Skin epidermis (tissue), 12 donors: ENCODE measurements at regions not wholly inside any gene's neighbourhood (a gene's known extent, or its start where the extent isn't known, plus 50 kb on each side); places are given as distances from the start of the nearest gene placed in this dataset.
"Not testable (repeated sequence)": the region's sequence is repeated elsewhere in the genome, so short reads cannot be mapped to it uniquely, and the experiment has no call there.

Experiments
- H3K27ac ChIP-seq, 21 experiments: fragments of 200-600 bp; sonication (generic) in 11 of 21; one replicate each; pipeline ENCODE4 v1.5.0; 2020; ENCODE audit warnings: mild to moderate bottlenecking in 3 of 21, inconsistent platforms in 2 of 21, moderate library complexity in 2 of 21
- H3K4me3 ChIP-seq, 7 experiments: fragments of 200-600 bp; sonication (generic) in 2 of 7; one replicate each; pipeline ENCODE4 v1.5.0; 2020; ENCODE audit warnings: inconsistent platforms in 2 of 7, mild to moderate bottlenecking in 2 of 7, moderate library complexity in 1 of 7

GRCh38 chr12:114823724-114824123, 139.7 kb upstream of the TBX3 start:
- no peak overlapping the region for H3K27ac ChIP-seq
- no peak overlapping the region for H3K4me3 ChIP-seq

- Histone ChIP-seq H3K27ac (no peak overlapping the region), H3K4me3 (no peak overlapping the region)
Measured at GRCh38 chr12:114821570-114821969, 137.6 kb upstream of the TBX3 start.

DNA sequence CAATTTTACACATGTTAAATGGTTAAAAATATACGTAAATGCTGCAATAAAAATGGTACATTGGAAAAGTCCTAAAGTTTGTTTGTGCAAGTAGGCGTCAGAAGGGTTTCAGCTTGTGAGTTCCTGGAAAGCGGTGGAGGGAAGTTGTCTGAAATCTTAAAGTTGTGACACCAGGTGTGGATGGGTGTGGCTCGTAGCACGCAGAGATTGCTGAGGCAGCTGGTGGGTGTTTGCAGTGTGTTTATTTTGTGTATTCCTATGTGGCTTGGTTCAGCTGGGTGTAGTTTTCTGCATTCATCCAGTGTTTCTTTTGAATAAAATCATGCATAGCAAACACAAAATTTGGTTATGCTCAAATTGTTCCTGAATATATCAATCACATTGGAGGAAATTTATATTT, 136.8 kb upstream of the TBX3 start:
- H3K4me3 ChIP-seq, result no peak overlapping the region
- H3K27ac ChIP-seq, result no peak overlapping the region

DNA sequence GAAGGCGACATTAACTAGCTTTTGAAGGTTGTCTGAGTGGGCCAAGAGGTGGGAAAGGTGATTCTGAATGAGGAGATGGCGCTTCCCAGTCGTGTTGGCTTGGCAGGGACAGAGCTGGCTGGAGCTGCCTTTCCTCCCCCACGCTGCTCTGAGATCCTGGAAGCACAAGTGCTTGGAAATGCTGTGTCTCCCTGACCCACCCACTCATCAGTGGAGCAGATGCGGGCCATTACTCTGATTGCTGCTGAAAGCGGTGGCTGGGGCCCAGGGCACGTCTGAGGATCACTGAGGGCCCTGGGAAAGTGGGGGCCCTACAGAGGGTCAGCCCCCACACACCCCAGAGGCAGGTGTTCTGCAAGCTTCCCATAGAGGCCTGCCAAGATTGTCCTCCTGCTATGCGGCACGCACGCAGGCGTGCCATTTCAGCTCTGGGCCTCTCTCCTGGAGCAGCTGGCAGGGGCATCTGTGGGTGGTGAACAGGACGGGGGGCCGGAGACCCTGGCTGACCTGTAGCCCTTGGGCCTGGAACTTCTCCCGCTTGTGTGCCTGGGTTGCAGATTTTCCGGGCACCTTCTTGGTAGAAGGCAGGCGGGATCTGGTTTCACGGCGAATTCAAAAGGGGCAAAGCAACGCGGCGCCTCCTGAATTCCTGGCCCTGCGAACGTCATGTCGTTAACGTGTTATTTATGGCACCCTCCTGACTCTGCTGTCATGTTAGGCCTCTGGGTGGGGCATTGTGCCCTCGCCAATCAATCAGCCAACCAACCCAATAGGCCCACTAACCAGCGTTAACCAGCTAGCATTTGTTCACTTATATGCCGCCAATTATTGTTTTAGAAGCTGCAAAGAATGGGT, 133.8 kb upstream of the TBX3 start:
- Histone ChIP-seq H3K4me3 (no peak overlapping the region), H3K27ac (no peak overlapping the region)

DNA sequence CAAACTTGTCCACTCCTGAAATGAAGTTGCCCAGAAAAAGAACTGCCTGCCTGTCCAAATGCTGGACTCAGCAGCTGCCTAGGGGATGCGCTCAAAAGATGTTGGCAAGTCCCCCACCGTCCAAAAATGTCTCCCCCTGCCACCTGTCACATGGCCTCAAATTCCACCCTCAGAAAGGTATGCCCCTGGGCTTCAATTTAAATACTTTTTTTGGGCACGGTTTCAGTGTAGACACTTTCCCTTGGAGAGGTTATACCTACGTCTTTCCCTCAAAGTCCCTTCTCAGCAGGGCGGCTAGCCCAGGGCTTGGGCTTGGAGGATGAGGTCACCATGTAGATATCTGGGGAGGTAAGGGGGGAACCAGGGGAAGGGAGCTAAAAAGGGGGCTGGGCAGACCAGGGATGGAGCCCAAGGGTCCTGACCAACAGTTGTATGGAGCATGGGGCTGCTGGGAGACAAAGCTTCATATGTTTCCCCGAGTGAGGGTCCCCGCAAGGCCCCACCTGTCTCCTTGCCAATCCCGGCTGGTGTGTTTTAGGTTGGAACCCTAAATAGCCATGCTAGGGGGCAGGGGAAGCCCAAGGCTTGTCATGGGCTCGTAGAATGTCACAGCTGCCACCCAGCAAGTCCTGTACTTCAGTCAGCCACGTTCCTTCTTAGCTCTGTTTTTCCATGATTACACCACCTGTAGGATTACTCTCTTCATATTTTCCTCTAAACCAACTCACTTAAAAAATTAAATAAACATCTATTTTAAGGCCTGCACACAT, 131.2 kb upstream of the TBX3 start:
- Histone ChIP-seq H3K27ac (no peak overlapping the region), H3K4me3 (no peak overlapping the region)

DNA sequence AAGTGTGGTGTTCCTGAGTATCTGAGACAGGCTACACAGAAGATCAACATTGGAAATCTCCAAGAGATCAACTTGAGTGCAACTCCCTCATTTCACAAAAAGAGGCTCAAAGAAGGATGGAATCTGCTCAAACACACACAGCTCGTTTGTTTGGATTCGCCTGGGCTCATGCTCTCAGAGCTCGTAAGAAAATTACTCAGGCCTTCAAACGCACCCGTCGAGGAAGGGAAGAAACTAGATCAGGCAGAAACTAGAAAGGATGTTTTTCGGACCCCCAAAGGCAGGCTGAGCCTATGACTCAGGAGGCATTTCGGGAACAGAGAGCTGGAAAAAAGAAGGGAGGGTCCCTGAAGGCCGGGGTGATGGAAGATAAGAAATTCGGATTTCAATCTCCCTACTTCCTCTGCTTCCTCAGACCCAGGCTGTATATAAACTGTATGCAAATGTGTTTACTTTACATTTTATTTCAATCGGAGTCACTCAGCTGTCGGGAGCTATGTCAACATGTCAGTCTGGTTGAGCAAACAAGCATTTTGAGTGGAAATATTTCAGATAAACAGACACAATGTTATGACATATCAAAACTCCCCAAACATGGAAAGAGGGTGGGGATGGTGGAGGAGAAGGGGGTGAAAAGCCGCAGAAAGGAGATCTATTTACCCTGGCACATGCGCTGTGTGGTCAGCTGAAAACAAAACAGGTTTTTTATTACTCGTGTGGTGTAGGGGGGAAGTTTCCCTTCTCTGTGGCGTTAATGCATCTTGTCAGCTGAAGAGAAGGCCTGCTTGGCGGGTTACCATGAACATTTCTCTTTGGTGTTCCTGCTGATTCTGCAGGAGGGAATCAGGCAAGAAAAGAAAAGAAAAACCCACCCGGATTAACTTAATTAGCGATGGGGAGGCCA, 129.1 kb upstream of the TBX3 start:
- no peak overlapping the region for H3K27ac ChIP-seq
- H3K4me3 ChIP-seq, result no peak overlapping the region

- Histone ChIP-seq H3K27ac (no peak overlapping the region), H3K4me3 (no peak overlapping the region)
Measured at GRCh38 chr12:114812384-114812783, 128.4 kb upstream of the TBX3 start.

- H3K27ac ChIP-seq, result no peak overlapping the region
- H3K4me3 ChIP-seq, result no peak overlapping the region
Measured at GRCh38 chr12:114809097-114809496, 125.1 kb upstream of the TBX3 start.

DNA sequence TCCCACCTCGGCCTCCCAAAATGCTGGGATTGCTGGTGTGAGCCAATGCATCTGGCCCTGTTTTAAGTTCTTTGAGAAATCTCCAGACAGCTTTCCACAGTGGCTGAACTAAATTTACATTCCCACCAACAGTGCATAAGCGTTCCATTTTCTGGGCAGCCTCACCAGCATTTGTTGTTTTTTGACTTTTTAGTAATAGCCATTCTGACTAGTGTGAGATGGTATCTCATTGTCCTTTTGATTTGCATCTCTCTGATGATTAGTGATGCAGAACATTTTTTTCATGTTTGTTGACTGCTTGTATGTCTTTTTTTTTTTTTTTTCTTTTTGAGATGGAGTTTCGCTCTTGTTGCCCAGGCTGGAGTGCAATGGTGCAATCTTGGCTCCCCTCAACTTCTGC, 117.4 kb upstream of the TBX3 start:
- H3K4me3 ChIP-seq, H3K27ac ChIP-seq: not testable (repeated sequence)

DNA sequence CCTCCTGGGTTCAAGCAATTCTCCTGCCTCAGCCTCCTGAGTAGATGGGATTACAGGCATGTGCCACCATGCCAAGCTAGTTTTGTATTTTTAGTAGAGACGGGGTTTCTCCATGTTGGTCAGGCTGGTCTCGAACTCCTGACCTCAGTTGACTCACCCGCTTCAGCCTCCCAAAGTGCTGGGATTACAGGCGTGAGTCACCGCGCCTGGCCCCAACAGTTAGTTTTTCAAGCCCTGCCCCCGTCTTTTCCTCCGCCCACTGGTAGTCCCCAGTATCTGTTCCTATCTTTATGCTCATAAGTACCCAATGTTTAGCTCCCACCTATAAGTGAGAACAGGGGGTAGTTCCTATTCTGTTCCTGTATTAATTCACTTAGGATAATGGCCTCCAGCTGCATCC, 116.6 kb upstream of the TBX3 start:
- not testable (repeated sequence) for H3K4me3 ChIP-seq, H3K27ac ChIP-seq

GRCh38 chr12:114799574-114800487, 115.9 kb upstream of the TBX3 start:
- Histone ChIP-seq H3K27ac (no peak overlapping the region), H3K4me3 (no peak overlapping the region)

GRCh38 chr12:114794049-114794558, 110.1 kb upstream of the TBX3 start:
- no peak overlapping the region for H3K27ac ChIP-seq
- no peak overlapping the region for H3K4me3 ChIP-seq

GRCh38 chr12:114790276-114790675, 106.3 kb upstream of the TBX3 start:
- H3K27ac ChIP-seq, result no peak overlapping the region
- H3K4me3 ChIP-seq, result no peak overlapping the region

DNA sequence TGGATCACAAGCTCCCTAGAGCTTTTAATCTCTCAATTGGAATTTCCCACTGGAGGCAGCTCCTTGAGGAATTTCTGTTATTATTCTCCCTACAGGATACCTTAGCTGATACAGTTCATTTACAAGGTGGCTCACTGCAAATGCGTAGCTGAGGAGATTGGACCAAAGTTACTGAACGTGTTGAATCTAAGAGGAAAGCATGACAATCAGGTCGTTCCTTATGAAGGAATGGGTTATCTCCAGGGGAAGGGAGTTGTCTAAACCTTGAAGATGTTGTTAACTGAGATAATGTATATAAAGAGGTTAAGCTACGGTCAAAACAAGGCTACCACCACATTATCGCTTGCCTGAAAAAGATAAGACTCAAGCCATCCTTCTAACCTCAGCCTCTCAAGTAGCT, 105.8 kb upstream of the TBX3 start:
- no peak overlapping the region for H3K27ac ChIP-seq
- no peak overlapping the region for H3K4me3 ChIP-seq

DNA sequence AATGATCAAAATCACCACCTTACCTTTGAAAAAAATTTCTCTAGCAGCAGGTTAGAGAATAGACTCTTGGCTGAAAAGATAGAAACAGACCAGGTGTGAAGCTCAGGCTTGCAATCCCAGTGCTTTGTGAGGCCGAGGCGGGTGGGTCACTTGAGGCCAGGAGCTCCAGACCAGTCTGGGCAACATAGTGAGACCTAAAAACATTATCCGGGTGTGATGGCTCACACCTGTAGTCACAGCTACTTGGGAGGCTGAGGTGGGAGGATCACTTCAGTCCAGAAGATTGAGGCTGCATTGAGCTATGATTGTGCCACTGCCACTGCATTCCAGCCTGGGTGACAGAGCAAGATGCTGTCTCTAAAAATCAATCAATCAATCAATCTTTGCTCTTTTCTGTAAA, 105.3 kb upstream of the TBX3 start:
- no peak overlapping the region for H3K4me3 ChIP-seq
- no peak overlapping the region for H3K27ac ChIP-seq

- Histone ChIP-seq H3K27ac (no peak overlapping the region), H3K4me3 (no peak overlapping the region)
Measured at GRCh38 chr12:114784526-114784925, 100.6 kb upstream of the TBX3 start.

GRCh38 chr12:114783089-114783618, 99.2 kb upstream of the TBX3 start:
- no peak overlapping the region for H3K27ac ChIP-seq
- H3K4me3 ChIP-seq, result no peak overlapping the region

DNA sequence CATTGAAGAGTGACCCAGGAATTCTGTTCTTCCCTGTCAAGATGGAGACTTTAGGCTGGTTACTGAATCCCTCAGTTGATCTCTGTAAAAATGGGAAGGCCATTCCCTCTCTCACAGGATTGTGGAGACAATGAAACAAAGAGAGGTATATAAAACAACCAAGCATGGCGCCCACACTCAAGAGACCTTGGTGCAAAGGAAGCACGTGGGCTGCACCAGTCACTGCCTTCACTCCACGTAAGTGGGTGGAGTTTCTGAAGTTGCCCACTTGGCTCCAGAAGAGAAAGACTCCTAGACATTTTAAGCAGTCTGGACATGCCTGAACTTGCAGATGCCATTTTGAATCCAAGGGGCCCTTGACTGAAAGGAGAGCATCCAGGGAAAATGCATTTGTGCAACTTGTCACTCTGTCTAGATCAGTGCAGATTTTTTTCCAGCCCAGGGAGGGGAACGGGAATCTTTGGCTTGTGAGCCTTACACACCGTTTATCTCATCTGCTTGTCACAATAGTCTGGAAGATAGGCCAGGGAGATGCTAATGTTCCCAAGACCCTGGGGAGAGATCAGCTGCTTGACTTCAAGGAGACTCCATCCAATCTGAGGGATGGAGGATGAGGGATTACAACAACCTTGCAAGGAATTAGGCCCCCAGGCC, 96.9 kb upstream of the TBX3 start:
- Histone ChIP-seq H3K4me3 (no peak overlapping the region), H3K27ac (no peak overlapping the region)
